Activated naive CD4-positive, alpha-beta T cell treated with anti-CD3 and anti-CD28 coated beads, Interleukin-2, amount 50 U/mL, for 72 hours (primary cell): ENCODE measurements at regions not wholly inside any gene's neighbourhood (a gene's known extent, or its start where the extent isn't known, plus 50 kb on each side); places are given as distances from the start of the nearest gene placed in this dataset.

Source experiments
- ATAC-seq, 2 donors: fragments of 150-1000 bp; cut with Tn5 transposase; 2 replicates each; pipeline ENCODE4 v1.10.0; 2021; ENCODE audit warnings: mild to moderate bottlenecking in 2 of 2, moderate library complexity in 2 of 2
- DNase-seq, 2 donors: peaks; one replicate each; pipeline ENCODE4 v3.0.0; 2021 to 2022; ENCODE audit warnings: low spot score in 2 of 2
- H3K27ac Mint-ChIP-seq, 2 donors: one replicate each; pipeline ENCODE4 v1.8.0; 2022; ENCODE audit warnings: mild to moderate bottlenecking in 2 of 2, mixed read lengths in 2 of 2
- H3K36me3 Mint-ChIP-seq, 2 donors: one replicate each; pipeline ENCODE4 v1.8.0; 2022; ENCODE audit warnings: mixed read lengths in 2 of 2
- H3K9me3 Mint-ChIP-seq, 2 donors: one replicate each; pipeline ENCODE4 v1.8.0; 2022; ENCODE audit warnings: mixed read lengths in 2 of 2

DNA sequence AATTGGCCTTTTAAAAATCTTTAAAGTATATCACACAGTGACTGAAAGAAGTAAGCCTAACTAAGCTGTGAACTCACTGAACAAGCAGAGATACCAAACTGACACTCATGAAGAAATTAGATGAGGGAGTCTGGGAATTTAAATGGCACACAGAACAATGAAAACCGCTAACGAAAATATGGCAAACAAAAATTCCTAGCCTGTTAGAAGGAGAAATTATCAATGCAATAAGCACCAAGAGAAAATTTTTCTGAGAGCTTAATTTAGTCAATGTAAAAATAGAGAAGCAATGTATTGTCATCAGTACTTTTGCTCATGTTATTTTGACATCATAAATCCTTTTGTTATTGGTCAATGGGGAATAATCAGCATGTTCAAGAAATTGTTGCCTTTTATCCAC, 291.1 kb upstream of the PDZRN3 start:
- Mint-ChIP-seq H3K9me3 (no peaks in the 10 kb centered on the region), H3K36me3 (no peaks in the 10 kb centered on the region), H3K27ac (no peak overlapping the region)
- DNase-seq (no peak), ATAC-seq (no peak)

DNA sequence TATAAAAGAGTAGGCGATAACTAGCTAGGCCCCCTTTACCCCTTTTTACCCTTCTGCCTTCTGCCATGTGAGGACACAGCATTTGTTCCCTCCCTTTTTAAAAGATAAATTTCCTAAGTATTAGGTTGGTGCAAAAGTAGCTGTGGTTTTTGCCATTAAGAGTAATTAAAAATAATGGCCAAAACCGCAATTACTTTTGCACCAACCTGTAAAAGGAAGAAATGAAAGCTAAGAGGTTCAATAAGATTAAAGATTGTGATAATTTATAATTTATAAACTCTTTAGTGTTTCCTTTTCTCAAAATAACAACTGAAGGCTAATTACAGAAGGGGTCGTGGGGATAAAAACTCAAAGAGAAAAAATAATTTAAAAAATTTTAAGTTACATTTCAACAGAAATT, 283.5 kb upstream of the PDZRN3 start:
- no peak for ATAC-seq
- no peak for DNase-seq
- H3K27ac Mint-ChIP-seq: no peak overlapping the region
- no peaks in the 10 kb centered on the region for H3K36me3 Mint-ChIP-seq
- H3K9me3 Mint-ChIP-seq: peaks cover 8 to 9% of the 10 kb centered on the region in 2 donors

DNA sequence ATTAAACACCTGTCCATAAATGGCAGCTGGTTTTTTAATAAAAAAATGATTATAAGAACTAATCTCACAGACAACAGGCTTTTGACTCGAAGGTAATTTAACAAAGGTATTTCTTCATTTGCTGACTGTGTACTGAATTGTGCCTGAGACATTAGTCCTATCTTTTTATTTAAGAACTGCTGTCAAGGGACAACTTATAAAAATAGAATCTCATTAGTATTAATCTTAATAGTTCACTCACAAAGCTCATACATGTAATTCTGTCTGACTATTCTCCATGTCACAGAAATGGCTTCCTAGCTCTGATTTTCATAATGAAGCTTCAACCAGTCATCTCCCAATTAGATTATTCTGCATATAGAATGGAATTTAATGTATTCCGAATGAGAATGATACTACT, 276.9 kb upstream of the PDZRN3 start:
- ATAC-seq: no peak
- Mint-ChIP-seq H3K9me3 (peaks cover 14 to 16% of the 10 kb centered on the region in 2 donors), H3K36me3 (no peaks in the 10 kb centered on the region), H3K27ac (no peak overlapping the region)
- DNase-seq: no peak

DNA sequence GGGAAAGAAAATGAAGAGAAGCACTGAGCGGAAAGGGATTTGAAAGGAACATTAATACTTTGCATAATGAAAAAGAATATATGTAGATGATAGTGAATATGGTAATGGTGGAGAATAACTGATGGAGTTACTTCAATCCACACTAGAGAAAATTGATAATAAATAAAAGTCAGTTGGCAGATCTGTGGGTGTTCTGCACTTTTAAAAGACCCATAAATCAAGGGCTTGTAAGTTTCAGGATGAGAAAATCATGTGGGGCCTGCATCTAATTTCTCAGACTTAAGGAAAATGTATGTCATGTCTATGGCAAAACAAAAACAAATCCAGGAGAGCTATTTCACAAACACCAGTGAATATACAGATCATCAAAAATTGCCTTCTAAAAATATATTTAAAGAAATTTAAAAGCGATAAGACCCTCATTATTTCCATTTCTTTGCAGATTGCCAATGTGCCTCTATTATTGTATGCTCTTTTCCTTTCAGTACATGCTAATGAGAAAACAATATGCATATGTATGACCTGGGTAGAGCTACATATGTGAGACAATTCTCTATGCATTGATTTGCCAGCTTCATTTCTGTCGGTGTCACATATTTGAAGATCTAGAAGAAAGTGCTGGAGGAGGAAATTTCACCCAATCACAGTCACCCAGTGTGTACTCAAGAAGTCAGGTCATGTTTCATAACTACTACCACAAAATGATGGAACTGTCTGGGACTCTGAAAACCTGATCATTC, 269.9 kb upstream of the PDZRN3 start:
- Mint-ChIP-seq H3K36me3 (no peaks in the 10 kb centered on the region), H3K27ac (no peak overlapping the region), H3K9me3 (peaks cover 11 to 13% of the 10 kb centered on the region in 2 donors)
- DNase-seq (no peak), ATAC-seq (no peak)

DNA sequence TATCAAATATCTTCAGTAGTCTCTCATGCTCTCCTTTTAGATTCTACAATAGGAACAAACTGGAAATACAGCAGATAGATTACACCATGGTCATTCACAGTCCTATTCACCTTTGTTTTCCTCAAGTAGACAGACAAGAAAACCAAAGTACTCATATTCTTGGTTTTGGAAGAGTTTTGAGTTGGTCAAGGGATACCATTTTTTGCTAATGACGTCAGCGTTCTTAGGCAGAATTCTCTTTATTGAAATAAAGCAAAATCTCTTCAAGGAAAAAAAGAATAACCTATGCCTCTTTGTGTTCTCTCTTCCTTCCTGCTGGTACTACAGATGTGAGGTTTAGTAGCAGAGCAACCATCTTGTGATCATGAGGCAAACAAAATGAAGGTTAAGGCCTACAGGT, 268.3 kb upstream of the PDZRN3 start:
- ATAC-seq (no peak), DNase-seq (no peak)
- H3K36me3 Mint-ChIP-seq: no peaks in the 10 kb centered on the region
- peaks cover 5 to 13% of the 10 kb centered on the region in 2 donors for H3K9me3 Mint-ChIP-seq
- H3K27ac Mint-ChIP-seq: no peak overlapping the region

DNA sequence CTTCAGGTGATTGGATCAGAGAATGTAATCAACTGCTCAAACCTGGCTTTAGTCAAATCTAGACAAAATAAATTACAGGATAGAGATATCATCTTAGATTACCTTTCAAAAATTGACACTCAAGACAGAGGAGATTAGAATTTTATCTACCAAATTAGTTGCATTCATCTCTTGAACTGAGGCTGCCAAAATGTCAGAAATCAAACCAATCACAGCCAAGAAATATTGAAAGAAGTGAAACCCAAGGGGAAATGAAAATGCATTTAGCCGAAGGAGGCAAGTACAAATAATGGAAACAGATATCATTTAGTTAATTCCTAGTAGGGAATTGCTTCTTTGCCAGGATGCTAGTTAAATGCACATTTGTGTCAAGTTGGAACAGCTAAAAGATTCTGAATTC, 261.1 kb upstream of the PDZRN3 start:
- H3K36me3 Mint-ChIP-seq: no peaks in the 10 kb centered on the region
- ATAC-seq: no peak
- H3K9me3 Mint-ChIP-seq: peaks cover 8 to 21% of the 10 kb centered on the region in 2 donors

DNA sequence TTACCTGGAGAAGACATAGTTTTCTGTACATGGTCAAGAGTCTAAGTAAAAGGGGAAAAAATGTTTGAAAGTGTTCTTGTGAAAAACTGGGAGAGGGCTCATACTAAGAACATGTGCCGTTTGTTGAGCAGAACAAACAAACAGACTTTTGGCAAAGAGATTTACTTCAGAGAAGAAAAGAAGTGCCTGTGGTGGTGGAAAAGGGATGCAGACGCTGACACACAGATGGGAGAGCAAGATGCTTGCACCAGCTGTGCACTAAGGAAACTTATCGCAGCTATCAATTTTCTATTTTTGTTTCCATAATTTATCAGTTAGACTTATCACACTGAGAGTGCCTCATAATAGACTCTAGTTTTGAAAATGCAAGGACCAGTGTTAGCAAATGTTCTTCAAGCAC, 259.6 kb upstream of the PDZRN3 start:
- no peak for DNase-seq
- ATAC-seq: no peak
- Mint-ChIP-seq H3K9me3 (peaks cover 18 to 20% of the 10 kb centered on the region in 2 donors), H3K27ac (no peak overlapping the region), H3K36me3 (peaks cover 0 to 4% of the 10 kb centered on the region in 2 donors)

More for the DNA sequence above, 261.1 kb upstream of the PDZRN3 start:
- no peak for DNase-seq
- no peak overlapping the region for H3K27ac Mint-ChIP-seq

DNA sequence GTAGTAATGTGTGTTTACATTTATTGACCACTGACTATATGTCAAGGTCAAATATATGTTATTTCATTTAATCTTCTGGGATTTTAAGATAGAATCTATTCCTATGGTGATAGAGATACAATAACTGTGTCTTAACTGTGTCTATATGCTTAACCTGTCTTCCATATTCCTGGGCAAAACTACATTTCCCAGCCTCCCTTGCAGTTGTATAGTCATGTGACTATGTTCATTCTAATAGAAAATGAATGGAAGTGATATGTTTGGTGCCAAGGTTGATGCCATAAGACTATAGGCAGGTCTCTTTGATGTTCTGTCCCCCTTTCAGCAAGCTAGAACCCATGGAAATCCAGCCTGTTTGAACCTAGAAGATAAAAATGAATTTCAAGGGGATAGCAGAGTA, 258.8 kb upstream of the PDZRN3 start:
- DNase-seq (no peak), ATAC-seq (no peak)
- H3K36me3 Mint-ChIP-seq: peaks cover 0 to 4% of the 10 kb centered on the region in 2 donors
- peaks cover 18 to 20% of the 10 kb centered on the region in 2 donors for H3K9me3 Mint-ChIP-seq
- H3K27ac Mint-ChIP-seq: no peak overlapping the region

DNA sequence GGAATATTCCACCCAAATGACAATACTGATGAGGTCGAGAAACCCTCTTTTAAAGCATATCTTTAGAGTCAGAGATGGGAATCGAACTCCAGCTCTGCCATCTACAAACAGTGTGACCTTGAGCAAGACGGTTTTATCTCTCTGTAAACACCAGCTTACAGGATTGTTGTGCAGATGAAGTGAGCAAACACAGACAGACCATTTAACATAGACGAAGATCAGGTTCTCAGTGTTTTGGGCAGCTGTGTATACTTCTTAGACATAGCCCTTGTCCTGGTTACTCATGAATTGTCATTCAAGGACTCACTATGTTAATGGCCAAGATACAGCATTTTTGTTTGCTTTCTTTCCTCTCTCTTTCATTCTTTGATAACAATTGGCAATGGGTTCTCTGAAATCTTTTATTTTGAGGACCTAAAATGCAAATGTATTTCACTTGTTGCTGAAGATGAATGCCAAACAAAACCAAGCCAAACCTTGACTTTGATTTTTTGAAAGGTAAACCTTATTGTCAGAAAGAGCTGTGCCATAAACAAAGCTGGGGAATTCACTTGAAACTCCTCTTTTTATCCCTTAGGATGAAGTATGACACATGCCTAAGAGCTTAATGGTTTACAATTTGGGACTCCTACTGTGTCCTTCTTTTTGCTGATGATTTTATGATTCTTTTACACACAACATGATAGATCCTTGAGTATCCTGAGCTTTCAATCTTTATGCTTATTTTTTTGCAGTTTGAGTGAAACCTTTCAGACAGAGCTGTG, 250.0 kb upstream of the PDZRN3 start:
- H3K36me3 Mint-ChIP-seq: peaks cover 0 to 1% of the 10 kb centered on the region in 2 donors
- peaks cover 8 to 9% of the 10 kb centered on the region in 2 donors for H3K9me3 Mint-ChIP-seq
- no peak for ATAC-seq
- no peak for DNase-seq
- H3K27ac Mint-ChIP-seq: no peak overlapping the region

DNA sequence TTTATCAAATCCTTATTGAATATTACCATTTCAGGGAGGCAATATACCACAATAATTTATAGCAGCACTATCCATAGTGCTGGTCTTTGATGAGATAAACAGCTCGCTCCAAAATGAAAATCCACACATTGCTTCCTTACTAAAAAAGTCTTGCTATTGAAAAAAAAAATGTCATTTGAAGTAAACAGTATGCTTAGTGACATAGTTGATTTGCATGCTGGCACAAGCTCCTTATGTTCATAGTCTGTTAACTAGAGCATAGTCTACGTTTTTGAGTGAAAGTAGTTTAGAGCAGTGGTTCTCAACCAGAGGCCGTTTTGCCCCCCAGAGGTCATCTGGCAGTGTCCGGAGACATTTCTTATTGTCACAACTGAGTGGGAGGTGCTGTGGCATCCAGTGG, 249.4 kb upstream of the PDZRN3 start:
- DNase-seq: no peak
- peaks cover 8 to 10% of the 10 kb centered on the region in 2 donors for H3K9me3 Mint-ChIP-seq
- no peak overlapping the region for H3K27ac Mint-ChIP-seq
- no peaks in the 10 kb centered on the region for H3K36me3 Mint-ChIP-seq
- no peak for ATAC-seq

DNA sequence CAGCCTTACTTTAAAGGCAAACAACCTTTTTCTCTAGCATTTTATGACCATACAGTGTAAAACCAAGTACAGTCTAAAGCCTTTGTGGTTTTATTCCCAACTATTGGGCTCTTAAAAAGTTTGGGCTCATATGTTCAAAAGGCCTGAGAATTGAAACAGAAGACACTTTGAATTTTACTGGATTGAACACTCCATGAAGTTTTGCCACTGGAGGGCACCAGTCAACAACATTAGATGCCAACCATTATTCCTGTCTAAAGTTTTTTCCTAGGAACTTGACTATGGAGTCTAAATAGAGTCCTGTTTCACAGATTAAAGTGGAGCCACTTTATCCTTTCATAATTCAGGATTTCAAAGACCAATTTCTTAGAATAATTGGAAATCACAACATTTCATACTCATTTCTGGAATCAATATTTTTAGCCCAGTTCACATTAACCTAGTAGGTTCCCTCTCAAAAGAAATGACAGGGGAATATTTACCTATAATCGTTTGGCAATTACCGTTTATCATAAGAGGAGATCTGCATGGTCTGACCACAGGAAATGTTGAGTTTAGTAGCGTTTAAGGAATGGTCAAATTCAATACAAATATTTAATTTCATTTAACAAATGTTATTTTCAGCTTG, 244.1 kb upstream of the PDZRN3 start:
- ATAC-seq (no peak), DNase-seq (no peak)
- H3K27ac Mint-ChIP-seq: no peak overlapping the region
- H3K9me3 Mint-ChIP-seq: peaks cover 9 to 10% of the 10 kb centered on the region in 2 donors
- no peaks in the 10 kb centered on the region for H3K36me3 Mint-ChIP-seq

DNA sequence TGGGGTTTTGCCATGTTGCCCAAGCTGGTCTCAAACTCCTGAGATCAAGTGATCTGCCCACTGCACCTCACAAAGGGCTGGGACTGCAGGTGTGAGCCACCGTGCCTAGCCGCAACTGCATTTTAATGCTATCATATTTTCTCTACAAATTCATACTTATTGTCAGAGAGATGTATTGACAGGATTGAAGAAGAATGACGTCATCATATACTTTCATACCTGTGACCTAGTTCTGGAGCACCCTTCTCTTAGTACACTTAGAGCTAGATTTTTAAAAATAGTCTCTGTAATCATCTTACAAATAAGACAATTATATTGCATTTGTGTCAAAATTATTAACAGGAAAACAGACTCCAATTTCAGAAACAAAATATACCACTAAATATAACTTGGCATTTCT, 242.8 kb upstream of the PDZRN3 start:
- no peaks in the 10 kb centered on the region for H3K36me3 Mint-ChIP-seq
- peaks cover 9 to 10% of the 10 kb centered on the region in 2 donors for H3K9me3 Mint-ChIP-seq
- DNase-seq: no peak
- no peak for ATAC-seq
- H3K27ac Mint-ChIP-seq: no peak overlapping the region

DNA sequence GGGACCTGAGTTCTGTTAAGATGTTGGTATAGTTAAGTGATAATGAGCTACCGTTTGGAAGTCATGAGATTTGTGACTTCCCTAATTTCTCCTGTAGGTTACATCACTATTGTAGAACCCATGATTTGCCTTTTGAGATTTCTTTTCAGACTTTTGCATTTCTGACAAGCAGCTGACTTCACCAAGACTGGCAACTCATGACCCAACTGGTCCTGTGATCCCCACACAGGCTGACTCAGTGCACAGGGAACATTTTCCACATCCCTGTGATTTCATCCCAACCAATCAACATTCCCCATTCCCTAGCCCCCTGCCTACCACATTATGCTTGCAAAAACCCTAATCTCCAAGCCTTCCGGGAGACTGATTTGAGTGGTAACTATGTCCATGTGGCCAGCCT, 242.1 kb upstream of the PDZRN3 start:
- no peak for DNase-seq

DNA sequence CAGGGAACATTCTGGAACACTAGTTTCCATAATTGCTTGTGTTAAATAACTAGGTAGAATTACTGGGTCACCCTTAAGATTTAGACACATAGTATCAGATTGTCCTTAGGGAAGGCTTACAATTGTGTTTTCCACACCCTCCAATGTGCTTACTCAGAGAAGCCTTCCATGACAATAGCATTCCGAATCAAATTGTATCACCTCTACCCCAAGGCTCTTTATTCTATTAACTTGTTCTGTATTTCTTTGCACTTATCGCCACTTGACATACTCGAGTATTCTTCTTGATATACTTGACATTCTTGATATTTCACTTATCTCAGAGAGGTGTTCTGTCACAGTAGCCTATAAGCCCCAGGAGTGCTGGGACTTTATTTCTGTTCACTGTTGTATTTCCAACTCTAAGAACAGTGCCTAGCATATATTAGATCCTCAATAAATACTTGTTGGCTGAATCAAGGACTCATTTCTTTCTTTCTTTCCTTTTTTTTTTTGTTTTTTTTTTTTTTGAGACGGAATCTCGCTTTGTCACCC, 238.9 kb upstream of the PDZRN3 start:
- no peak for DNase-seq
- peaks cover 4 to 9% of the 10 kb centered on the region in 2 donors for H3K9me3 Mint-ChIP-seq
- no peaks in the 10 kb centered on the region for H3K36me3 Mint-ChIP-seq
- H3K27ac Mint-ChIP-seq: no peak overlapping the region
- ATAC-seq: no peak

More for the DNA sequence above, 242.1 kb upstream of the PDZRN3 start:
- Mint-ChIP-seq H3K27ac (no peak overlapping the region), H3K36me3 (no peaks in the 10 kb centered on the region), H3K9me3 (peaks cover 10 to 11% of the 10 kb centered on the region in 2 donors)
- ATAC-seq: no peak

DNA sequence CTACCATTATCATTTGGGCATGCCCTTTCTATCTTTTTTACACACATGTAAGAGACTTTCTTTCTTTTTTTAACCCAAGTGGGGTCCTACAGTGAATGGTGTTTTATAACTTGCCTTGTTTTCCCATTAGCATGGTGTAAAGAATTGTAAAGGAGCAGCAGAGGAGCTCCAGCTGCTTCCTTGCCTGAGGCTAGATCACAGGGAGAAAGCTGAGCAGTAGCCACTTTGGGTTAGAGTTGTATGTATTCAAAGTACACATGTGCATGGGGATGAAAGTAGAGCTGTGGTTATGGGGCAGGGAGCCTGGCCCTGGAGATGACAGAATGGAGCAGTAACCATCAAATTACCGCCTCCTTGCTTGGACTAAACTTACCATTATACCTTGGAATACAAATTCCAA, 231.1 kb upstream of the PDZRN3 start:
- peaks cover 5 to 9% of the 10 kb centered on the region in 2 donors for H3K9me3 Mint-ChIP-seq
- ATAC-seq (no peak), DNase-seq (no peak)
- no peak overlapping the region for H3K27ac Mint-ChIP-seq
- no peaks in the 10 kb centered on the region for H3K36me3 Mint-ChIP-seq

DNA sequence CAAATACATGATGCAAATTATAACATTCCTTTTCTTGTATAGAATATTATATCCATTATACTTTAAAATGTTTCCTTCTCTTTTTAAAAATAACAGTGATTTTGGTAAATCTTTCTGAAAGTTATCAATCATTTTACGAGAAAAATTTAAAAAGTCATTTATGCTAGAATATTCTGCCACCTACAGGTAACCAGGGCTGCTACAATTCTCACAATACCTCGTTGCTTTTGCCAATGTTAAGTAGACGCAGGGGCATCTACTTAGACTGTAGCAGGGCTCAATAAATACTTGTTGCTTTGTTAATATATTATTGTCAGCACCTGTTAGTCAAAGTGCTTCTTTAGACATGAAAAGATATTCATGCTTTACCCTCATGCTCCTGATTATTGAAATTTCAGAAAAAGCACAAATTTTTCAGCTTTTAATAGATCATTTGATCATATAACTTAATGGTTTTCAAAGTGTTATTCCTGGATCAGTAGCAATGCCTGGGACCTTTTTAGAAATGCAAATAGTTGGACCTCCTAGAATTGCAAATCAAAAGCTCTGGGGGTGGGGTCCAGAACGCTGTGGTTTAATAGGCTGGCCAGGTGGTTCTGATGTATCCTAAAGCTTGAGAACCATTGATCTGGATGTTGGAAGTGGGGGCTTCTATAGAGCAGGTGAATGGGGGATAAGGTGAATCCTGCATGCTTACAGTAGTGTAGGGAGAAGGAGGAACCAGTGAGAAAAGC, 223.6 kb upstream of the PDZRN3 start:
- ATAC-seq: no peak
- DNase-seq: no peak
- no peaks in the 10 kb centered on the region for H3K36me3 Mint-ChIP-seq
- H3K9me3 Mint-ChIP-seq: peaks cover 14 to 16% of the 10 kb centered on the region in 2 donors
- H3K27ac Mint-ChIP-seq: no peak overlapping the region
